HG03108 (cell line): ENCODE measurements at regions not wholly inside any gene's neighbourhood (a gene's known extent, or its start where the extent isn't known, plus 50 kb on each side); places are given as distances from the start of the nearest gene placed in this dataset.

ENCODE experiments used
- ATAC-seq: cut with Tn5 transposase; IDR thresholded peaks from one replicate; pipeline ENCODE4 v1.9.1; 2021; ENCODE audit warnings: moderate library complexity; ENCODE audit not compliant: unreplicated experiment

DNA sequence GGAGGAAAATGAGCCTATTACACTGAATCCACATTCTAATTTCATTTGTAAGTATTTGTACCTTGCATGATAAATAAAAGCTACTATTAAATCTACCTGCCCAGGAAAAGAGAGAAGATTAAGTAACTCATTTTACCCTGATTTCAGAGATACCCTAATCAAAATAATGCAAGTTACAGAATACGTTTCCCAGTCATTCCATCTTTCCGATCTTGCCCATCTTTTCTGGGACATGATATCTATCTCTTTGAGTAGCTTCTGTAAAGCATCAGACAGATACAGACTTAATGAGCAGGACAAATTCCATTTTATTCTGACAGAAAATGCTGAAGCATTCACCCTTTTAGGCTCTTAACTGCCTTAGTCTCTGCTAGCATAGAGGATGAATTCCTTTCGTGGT, 56.6 kb downstream of the SPRY2 start:
- ATAC-seq, result no peak

DNA sequence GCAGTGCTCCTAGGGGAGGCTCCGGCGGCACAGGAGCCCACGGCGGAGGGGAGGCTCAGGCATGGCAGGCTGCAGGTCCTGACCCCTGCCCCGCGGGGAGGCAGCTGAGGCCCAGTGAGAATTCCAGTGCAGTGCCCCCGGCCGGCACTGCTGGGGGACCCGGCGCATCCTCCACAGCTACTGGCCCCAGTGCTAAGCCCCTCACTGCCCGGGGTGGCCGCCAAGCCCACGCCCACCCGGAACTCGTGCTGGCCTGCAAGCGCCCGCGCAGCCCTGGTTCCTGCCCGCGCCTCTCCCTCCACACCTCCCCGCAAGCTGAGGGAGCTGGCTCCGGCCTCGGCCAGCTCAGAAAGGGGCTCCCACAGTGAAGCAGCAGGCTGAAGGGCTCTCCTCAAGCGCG, 62.2 kb downstream of the SPRY2 start:
- no peak for ATAC-seq

DNA sequence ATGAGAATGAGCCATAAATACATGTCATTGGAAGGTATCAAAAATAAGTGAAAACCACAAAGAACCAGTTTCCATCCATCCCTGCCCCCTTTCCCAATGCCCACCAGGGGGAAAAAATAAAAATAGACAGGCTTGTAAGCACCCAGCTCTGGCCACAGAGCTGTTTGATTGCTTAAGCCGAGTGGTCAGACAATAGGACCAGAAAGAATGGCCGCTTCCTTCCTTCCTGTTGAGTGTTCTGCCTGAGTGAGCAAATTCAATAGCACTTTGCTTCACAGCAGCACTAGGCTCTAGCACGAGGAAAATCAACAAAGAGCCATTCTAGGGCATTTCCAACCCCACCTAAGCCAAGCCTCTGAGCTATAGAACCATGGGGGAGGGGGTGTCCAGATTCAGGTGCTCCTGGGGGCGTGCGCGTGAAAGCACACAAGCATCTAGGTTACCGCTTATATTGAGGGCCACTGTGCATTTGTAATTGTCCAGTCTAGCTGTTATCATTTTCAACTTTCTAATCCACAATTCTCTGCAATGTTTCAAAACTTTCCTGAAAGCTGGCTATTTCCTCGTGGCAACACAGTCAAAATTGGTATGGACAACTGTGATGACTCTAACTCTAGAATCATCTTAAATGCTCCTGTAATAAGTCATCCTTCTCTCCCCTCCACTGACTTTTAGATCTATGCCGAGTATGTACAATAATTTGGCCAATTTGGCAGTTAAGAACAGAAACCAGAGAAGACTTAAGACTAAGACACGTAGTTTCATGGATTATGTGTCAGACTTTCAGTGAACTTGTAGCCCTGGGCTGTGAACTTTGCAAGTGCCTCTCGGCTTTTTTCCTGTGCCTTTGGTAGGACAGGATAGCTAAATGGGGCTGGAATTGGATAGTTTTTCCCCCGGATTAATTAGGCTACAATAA, 64.3 kb downstream of the SPRY2 start:
- no peak for ATAC-seq

DNA sequence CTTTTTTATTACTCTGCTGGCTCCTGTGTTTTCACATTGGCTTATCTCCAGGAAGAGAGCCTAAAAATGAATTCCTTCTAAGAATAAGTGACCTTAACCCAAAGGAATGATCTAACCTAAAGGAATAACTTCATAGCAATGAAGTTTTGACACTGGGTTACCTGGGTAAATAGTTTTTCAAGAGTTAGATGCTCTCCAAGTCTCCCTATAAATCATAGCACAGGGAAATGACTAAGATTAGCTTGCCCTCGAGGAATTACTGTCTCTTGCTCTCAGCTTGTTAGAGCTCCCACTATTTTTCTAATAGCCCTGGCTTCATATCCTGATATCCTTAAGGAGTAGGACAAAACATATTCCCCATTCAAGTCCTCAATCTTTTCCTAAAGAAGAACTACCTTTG, 66.3 kb downstream of the SPRY2 start:
- ATAC-seq, result no peak

DNA sequence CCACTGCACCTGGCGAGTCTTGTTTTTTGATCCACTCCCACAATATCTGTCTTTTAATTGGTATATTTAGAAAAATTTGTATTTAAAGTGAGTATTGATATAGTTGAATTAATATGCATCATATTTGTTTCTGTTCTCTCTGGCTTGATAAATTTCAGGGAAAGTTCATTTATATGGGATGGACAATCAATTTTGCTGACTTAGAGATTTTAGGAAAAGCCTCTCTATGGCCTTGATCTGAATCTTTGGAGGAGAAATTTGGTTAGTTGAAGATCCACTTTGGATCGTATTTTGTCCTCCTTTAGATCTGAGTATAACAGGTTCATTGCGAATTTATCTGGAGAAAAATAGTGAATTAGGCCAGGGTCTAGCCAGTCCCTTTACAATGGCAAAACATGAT, 67.2 kb downstream of the SPRY2 start:
- no peak for ATAC-seq

DNA sequence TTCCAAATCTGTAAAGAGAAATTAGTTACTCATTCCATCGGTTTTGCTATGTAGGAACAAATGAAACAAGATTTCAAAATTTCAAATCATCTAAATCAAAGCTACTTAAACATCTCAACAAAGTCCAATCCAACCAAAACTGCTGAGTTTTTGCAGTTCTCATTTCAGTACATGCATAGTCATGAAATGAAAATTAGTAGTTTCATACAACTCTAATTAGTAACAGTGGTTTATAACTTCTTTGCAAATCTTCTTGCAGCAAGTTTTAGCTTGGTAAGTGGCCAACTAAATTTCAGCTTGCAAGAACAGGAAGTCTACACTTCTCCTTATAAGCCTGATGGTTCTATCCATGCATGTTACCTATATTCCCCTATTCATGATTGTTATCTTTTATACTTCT, 75.6 kb downstream of the SPRY2 start:
- ATAC-seq, result no peak

DNA sequence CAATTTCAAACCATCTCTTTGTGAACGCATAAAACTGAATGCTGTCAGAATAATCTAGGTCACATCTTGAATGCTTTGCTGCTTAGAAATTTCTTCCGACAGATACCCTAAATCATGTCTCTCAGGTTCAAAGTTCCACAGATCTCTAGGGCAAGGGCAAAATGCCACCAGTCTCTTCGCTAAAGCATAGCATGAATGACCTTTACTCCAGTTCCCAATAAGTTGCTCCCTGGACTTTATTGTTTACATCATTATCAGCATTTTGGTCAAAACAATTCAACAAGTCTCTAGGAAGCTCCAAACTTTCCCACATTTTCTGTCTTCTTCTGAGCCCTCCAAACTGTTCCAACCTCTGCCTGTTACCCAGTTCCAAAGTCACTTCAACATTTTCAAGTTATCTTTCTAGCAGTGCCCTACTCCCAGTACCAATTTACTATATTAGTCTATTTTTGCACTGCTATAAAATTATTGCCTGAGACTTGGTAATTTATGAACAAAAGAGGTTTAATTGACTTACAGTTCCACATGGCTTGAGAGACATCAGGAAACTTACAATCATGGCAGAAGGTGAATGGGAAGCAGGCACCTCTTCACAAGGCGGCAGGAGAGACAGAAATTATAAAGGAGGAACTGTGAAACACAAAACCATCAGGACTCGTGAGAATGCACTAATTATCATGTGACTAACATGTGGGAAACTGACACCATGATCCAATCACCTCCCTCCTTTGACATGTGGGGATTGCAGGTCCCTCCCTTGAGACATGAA, 77.0 kb downstream of the SPRY2 start:
- ATAC-seq, result no peak

DNA sequence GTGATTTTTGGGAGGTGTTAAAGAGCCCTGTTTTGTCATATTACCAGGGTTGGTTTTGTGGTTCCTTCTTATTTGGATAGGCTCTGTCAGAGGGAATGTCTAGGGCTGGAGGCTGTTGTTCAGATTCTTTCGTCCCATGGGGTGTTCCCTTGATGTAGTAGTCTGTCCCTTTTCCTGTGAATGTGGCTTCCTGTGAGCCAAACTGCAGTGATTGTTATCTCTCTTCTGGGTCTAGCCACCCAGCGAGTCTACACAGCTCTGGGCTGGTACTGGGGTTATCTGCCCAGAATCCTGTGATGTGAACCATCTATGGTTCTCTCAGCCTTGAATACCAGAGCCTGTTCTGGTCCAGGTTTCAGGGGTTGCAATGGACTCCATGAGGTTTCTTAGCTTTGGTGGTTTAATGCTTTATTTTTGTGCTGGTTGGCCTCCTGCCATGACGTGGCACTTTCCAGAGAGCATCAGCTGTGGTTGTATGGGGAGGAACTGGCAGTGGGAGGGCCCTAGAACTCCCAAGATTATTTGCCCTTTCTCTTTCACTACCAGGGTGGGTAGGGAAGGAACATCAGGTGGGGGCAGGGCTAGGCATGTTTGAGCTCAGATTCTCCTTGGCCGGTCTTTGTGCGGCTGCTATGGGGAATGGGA, 78.8 kb downstream of the SPRY2 start:
- no peak for ATAC-seq

DNA sequence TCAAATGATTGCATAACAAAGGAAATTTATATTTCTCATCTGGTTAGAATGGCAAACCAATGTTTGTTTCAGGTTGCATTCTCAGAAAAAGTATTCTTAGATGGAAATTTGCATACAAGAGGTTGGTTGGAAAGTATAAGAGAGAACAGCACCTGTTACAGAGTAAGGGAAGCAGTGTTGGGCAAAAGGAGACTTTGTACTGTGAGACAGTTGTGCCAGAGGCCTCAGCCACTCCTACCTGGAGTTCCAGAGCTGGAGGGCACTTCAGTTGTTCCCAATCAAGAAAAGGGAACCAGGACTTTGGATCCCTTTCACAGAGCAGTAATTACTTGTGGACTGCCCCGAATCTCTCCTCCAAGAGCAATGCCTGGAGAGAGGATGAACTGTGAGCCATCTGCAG, 81.8 kb downstream of the SPRY2 start:
- no peak for ATAC-seq

DNA sequence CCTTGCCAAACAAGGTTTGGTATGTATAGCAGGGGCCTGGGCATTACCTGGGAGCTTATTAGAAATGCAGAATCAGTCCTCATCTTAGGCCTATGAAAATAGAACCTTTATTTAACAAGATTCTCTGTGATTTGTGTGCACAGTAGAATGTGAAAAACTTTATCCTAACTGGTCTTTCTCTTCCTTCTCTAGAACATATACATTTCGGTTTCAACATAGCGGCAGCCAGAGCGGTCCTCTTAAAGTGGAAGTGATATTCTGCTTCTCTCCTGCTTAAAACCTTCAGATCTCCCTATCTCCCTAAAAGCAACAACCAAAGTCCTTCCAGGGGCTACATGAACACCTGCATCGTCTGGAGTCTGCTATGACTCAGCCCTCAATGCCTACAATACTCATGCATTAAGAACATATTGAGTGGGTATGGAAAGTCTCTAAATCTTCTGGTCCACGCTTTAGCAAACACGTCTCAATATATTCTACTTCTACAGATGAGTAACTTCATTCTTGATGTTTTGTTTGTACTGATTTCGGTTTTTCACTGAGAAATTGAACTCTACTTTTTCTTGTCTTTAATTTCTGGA, 84.5 kb downstream of the SPRY2 start:
- ATAC-seq, result no peak

DNA sequence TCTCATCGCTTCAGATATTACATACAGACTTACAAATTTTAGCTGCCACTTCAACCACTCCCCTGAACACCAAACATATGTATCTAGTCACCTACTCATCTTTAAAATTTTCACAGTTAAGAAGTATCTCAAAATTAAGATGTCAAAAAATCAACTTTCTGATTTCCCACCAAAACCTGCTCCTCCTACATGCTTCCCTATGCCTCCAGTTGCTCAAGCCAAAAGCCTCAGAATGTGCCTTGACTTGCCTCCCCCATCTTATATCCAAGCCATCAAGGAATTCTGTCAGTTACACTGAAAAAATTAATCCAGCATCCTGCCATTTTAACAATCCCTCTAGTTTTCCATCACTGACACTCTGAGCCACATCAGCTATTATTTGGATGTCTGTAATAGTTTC, 85.0 kb downstream of the SPRY2 start:
- ATAC-seq, result no peak

DNA sequence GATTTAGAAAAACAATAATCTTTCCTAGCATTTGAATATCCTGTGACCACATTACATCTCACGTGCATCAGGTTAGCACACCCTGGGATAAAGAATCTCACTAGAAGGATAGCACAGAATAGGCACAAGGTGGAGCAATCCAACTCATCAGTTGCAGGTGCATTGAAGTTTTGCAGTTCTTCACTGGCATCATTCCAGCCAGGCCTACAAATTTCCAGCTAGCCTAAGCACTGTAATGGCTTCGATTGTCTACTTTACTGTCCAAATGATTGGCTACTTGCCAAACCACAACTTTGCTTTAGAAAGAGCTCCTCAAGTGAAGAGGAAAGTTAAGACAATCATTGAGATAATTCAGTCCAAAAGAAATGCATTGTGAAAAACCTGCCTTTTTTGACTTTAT, 89.5 kb downstream of the SPRY2 start:
- ATAC-seq, result no peak

DNA sequence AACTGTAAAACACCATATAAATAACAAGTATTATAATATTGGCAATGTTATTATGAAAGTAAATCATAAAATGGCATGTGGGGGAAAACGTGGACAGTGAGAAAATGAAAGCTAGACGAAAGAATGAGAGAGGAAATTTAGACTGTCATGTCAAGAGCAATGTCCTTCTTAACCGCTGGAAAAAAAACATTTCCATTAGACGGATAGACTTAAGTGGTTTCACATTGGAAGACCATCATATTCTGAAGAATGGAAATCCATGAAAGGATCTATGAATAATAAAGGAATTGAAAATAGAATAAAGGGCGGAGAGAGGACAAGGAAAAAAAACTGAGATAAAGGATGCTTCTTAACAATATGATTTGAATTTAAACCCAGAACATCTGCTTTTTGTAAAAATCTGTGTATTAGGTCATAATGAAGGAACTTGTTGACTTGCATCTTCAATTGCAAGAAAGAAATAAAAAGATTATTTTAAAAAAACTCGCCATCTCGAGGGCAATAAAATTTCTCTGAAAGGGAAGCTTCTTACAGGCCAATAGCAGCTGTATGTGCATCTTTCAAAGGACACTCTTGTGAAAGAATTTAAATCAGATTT, 90.6 kb downstream of the SPRY2 start:
- ATAC-seq, result no peak

DNA sequence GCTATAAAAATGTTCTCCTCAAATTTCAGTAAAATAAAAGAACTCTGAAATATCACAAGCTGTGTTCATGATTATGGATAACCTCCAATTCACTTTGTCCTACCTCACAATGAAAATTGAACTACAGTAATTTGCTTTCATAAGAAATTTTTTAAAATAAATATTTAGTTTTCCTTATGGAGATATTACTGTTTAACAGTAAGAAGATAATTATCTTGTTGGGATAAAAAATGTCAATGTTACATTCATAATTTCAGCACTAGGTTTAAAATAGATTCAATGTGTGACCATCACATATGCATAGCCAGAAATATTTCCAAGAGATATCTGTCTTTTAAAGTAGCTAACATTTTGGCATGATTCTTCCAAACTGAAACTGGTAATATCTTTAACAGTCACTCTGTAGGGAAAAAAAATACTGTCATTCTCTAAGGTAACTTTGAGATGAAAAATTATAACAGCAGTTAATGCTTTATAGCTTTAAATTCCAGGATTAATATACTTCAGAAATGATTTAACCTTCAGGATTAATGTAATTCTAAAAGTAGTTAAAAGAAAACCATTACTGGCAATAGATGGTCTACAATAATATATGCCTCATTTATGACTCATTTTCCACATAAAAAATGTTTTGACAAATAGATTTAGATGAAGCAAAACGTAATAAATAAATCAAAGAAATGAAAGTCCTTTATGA, 91.3 kb downstream of the SPRY2 start:
- ATAC-seq, result no peak

DNA sequence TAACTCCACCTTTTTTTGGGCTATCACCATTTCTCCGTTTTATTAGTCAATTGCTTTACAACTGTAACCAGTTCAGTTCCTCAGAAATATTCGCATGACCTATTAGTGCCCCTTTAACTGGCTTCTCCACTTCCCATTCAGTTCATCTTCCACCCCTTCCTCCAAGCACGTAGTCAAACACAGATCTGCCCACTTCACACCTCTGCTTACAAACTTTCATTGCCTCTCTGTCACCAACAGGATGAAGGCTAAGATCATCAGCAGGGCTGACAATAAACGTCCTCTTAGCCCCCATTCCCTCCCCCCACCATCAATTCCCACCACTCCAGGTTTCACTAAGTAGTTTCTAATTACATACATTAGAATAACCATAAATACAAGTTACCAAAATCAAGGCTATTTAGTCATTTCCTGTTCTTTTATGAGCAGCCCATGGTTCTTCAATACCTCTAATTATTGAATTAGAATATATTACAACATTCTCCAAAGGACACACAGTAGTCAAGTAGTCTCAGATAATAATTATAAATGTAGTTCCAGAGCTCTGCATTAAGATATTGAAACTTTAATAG, 95.7 kb downstream of the SPRY2 start:
- ATAC-seq, result no peak

DNA sequence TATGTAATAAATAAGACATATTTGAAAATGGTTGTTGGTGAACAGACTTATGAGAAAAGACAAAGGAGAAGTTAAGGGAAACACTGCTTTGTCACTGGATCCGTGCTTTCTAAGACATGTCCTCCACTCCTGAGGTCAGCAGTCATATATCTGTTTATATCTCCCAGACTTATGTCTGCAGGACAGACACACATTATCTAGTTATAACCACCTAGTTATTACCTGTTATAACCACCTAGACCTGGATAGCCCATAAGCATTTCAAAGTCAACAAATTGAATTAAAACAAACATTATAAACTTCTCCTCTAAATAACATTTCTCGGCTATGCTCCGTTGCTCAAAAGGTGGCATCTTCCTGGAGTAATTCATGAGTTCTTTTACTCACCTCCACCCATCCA, 96.4 kb downstream of the SPRY2 start:
- ATAC-seq, result no peak

DNA sequence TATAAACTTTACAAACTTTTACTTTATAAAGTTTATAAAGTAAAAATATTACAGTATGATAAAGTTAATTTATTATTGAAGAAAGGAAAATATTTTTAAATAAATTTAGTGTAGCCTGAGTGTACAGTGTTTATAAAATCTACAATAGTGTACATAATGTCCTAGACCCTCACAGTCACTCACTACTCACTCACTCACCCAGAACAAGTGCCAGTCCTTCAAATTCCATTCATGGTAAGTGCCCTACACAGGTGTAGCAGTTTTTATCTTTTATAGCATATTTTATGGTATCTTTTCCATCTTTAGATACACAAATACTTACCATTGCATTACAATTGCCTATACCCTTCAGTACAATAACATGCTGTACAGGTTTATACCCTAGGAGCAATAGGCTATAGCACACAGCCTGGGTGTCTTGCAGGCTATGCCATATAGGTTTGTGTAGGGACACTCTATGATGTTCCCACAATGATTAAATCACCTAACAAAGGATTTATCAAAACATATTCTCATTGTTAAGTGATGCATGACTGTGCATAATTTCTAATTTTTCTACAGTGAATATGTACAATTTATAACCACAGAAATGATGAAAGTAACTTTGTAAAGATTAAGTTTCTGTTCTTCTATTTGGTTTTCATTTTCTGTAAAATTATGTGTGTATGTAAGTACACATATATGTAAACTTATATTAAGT, 98.0 kb downstream of the SPRY2 start:
- ATAC-seq, result no peak

DNA sequence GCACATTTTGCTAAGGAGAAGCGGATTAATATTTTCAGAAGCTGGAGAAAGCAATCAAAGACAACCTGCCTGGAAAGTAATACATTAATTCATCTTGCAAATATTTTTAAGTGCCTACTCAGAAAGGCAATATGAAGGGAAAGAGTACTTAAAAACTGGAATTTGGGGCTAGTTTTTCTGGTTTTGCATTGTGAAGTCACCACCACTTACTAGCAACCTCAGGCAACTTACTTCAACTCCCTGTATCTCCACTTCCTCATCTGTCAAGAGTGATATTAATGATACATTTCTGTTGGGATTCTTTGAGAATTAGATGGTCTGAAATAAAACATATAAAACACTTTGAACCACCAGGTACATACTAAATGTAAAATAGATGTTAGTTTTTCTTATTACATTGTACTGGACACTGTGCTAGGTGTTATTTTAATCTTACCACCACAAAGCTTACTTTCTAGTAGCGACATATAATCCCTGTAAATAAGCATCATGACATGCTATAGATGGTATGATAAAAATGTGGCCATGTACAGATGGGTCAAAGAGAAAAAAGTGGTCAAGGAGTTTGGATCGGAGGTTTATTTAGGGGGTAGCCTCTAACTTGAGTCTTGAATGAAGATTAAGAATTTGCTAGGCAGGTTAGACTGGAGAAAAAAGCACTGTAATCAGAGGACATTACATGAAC, 101.2 kb downstream of the SPRY2 start:
- ATAC-seq, result no peak

DNA sequence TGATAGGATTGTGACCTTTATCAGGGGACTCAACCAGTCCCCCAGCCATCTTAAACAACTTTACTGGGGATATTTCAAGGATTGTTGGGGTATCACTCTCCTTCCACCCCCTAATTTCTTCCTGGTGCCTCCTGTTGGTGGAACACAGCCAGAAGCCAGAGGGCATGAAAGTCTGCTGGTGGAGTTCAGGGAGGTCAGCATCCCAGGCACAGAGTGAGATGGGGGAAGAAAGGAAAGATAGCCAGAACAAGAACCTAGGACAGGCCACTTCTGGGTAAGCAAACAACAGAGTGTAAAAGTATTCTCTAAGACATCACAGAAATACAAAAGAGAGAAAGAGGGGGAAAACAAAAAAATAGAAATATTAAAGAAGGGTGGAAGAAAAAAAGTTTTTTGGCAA, 101.8 kb downstream of the SPRY2 start:
- no peak for ATAC-seq
